Amniotic stem cell (primary cell): ENCODE measurements at regions not wholly inside any gene's neighbourhood (a gene's known extent, or its start where the extent isn't known, plus 50 kb on each side); places are given as distances from the start of the nearest gene placed in this dataset.

Source experiments
- DNase-seq: peaks from one replicate; lab custom pipeline; 2025; lab: John Stamatoyannopoulos, UW

- DNase-seq: no peak
Measured at GRCh38 chr3:46146548-46146947, 61.6 kb downstream of the CCR1 start.

- DNase-seq: no peak
Measured at GRCh38 chr3:46146021-46146420, 62.1 kb downstream of the CCR1 start.

- no peak for DNase-seq
Measured at GRCh38 chr3:46145147-46145546, 63.0 kb downstream of the CCR1 start.

DNA sequence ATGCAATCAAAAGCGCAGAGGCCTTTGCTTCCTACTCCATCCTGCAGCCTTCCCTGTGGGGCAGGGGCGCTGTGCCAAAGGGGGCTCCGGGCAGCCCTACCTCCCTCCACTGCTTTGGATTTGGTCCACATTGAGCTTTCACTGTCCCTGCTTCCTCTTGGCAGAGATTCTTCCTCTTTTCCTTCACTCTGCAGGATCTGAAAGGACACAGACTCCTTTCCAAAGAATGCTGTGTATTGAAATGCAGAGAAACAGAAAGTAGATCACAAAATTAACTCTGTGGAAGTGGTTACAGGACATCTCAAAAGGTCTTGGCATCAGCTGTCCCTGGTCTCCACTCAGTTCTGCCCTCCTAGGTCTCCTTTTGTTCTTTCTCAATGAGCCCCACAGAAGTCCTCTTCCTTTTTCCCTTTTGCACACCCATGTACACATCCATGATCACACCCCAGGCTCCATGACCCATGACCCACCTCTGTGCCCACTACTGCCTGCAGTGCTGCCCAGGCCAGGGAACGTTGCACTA, 64.1 kb downstream of the CCR1 start:
- DNase-seq: no peak

DNA sequence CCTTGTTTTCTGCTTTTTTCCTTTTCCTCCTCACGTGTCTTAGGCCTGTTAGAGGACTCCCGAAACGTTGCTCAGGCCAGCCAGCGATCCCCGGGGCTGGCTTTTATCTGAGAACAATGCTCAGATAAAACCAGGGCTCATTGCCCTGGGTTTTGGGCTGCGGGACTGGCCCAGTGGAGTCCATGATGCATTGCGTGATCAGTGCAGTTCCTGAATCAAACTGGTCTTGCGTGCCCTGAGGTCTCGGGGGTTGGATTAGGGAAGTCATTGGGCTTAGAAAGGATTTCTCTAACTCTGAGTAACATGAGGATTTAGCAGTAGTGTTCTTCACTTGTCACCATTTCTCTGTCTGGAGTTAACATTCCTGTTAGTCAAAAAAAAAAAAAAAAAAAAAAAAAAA, 66.3 kb downstream of the CCR1 start:
- no peak for DNase-seq

GRCh38 chr3:46138581-46138980, 69.5 kb downstream of the CCR1 start:
- DNase-seq: no peak

GRCh38 chr3:46135475-46135874, 72.6 kb downstream of the CCR1 start:
- DNase-seq: no peak

DNA sequence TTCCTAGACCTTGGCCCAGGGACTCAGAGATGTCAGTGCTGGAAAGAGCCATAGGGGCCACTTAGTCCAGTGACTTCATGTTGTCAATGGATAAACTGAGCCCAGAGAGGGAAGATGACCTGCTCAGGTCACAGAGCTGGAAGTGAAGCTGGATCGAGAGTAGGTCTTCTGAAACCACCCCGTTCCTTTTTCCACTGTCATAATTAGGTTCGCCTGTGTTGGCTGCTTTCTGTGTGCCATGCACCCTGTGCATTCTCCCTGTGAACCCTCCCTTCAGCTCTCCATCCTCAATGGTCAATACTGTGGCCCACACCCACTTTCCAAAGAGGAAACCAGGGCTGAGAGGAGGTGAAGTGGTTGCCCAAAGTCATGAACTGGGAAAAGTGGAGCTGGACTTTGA, 74.8 kb downstream of the CCR1 start:
- no peak for DNase-seq

DNA sequence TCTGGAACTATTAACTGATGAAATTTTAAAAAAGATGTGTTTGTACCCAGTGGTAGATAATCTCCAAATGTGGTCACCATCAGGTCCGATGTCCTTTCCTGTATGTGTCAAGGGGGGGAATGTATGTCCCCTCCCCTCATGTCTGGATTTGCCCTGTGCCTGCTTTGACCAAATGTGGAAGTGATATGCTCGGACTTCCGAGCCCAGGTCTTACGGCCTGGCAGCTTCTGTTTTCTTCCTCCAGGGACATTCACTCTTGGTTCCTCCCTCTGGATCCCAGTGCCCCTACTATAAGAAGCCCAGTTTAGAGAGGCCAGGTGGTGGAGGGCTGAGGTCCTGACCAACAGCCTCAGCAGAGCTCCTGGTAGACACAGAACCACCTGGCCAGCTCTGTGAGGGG, 75.5 kb downstream of the CCR1 start:
- DNase-seq: no peak

- no peak for DNase-seq
Measured at GRCh38 chr3:46131884-46132450, 76.1 kb downstream of the CCR1 start.

DNA sequence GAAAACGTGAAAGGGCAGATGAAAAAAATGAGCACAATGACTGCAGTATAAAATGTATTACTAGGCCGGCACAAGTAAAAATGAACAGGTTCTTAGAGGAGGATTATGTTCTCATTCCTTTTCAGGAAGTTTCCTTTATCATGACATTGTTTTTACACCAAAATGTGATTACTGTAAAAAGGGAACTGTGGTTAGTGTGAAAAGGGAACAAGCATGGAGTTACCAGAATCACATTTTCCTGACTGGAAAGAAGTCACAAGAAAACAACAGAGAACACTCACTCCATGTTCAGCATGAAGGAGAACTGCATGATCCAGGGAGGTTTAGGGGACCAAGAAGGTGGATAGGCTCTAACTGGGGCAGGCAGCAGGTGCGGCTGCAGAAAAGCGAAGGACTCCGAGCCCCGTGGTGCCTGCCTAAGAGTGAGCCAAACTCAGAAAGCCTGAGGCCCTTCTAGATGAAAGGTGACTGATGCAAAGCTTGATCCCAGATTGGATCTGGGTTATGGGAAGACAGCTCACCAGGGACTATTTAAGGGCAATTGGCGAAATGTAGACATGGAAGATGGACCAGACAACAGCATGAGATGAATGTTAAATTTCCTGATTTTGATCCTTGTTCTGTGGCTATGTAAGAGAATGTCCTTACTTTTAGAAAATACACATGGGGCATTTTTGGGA, 77.3 kb downstream of the CCR1 start:
- no peak for DNase-seq

- no peak for DNase-seq
Measured at GRCh38 chr3:46129588-46130272, 78.4 kb downstream of the CCR1 start.

- DNase-seq: peak; percentile 59
Measured at GRCh38 chr3:46127503-46127902, 80.6 kb downstream of the CCR1 start.

DNA sequence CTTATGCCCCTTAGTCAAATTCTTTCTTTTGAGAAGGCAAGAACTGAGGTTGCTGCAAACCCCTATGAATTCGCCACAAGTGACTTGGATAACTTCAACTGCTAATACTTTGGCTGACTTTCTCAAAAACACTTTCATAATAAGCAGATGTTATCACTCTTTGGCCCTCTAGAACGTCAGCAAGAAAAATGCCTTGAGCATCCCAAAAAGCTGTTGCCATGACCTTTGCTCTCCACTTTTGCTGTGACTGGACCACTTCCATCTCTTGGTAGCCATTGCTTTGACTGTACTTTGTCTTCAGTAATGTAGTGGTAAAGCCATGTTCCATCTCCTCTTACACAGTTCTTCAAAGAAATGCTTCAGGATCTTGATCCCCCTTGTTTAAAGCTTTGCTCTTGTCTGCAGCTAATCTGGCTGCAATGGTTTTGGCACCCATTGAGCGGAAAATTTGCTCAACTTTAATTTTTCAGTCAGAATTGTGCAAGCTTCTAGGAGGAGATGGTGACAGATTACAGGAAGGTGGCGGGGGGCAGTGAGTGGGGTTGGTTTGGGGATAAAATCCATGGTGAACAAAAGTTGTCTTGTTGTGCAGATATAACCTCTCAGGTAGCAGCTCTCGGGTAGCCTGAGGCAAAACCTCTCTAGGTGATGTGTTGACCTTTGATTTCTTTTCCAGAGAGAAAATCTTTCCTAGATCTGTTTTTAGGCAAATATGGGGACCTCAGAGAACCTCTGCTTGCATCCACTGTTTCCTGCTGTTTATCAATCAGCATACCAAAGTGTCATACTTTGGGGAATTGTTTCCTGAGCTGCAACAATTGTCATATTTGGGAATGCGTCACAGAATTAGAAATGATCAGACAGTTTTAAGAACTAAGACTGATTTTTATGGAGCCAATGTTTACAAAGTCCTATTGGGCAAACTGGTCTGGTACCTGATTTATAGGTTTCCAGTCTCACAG, 83.6 kb downstream of the CCR1 start:
- DNase-seq: no peak

GRCh38 chr3:46123646-46124045, 84.5 kb downstream of the CCR1 start:
- DNase-seq: no peak

GRCh38 chr3:46122091-46122490, 86.0 kb downstream of the CCR1 start:
- DNase-seq: no peak

GRCh38 chr3:46120983-46121382, 87.1 kb downstream of the CCR1 start:
- no peak for DNase-seq

DNA sequence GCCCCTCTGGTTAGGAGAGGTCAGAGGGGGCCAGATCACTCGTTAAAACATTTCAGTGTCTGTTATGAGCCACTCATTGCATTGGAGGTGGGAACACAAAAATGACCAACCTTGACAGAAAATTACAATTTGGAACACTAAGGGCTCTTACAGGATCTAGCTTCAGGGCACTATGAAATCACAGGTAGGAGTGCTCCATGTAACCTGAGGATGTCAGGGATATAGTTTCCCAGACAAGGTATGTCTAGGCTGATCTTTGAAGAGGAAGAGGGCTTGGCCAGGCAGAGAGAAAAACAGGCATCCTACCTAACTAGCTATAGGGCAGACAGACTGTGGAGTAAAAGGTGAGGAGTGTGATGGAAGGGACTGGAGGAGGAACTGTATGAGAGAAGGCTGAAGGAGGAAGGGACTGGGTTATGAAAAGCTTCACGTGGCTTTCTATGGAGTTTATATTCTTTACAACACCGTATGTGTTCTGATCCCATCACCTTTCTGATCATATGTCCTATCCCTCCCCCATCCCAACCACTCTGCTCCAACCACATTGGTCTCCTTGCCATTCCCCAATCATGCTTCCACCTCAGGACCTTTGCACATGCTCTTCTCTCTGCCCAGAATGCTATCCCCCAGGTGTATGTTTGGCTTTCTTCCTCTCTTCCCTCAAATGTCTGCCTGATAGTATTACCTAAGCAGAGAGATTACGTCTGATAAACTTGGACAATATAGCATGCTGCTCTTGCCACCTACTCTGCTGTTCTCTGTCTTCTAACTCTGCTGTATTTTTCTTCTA, 88.2 kb downstream of the CCR1 start:
- DNase-seq: no peak

DNA sequence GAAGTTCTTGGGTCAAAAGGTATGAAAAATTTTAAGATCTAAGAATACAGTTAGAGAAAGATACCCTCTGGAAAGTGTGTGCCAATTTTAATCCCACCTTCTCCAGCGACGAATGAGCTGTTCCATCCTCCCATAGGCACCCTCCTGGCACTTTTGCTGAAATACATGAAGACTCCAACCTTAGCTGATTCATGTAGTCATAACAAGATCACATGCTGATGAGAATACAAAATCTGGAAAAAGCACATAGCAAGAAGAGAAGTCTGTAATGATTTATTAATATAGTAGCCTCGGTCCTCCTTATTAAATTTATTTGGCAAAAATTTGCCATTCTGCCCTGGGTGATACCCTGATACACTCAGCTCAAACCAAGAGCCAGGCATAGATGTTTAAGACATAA, 88.9 kb downstream of the CCR1 start:
- no peak for DNase-seq

GRCh38 chr3:46116996-46117395, 89.7 kb upstream of the XCR1 start:
- DNase-seq: no peak

DNA sequence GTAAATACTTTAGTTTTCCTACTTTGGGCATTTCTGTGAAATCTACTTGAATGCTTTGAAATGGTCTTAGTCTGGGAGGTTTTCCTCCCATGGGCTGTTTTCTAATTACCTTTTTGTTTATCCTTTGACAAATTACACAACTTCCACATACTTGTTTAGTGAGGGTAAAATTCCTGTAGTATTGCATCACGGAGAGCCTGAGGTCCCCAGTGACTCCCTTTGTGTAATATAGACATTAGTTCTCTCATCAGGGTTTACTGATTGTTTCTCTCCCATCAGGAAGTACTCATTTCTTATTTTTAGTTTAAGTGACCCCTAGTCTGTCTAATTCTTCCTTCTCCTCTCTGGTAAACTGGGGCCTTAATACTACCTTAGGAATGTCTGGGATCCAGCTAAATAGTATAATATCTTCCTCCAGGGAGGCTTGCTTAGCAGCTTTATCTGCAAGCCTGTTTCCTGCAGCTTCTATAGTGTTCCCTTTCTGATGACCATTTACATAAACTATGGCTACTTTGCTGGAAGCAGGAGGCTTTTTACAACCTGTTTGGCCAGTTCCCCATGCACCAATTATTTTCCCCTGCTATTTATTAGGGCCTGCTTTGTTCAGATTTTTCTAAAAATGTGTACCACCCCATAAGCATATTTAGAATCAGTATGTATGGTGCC, 87.2 kb upstream of the XCR1 start:
- DNase-seq: peak; percentile 8
